NT2/D1 (cell line): ENCODE measurements at regions not wholly inside any gene's neighbourhood (a gene's known extent, or its start where the extent isn't known, plus 50 kb on each side); places are given as distances from the start of the nearest gene placed in this dataset.
A peak's percentile ranks its signal among the peaks of the same experiment; 100 is the strongest.

Experiments
- DNase-seq: peaks from one replicate; pipeline ENCODE4 v3.0.0-alpha.2; 2011; ENCODE audit warnings: low read depth, low spot score
- H3K27me3 ChIP-seq: 2 replicates; pipeline ENCODE4 v1.6.0; 2011; ENCODE audit warnings: mild to moderate bottlenecking; ENCODE audit not compliant: insufficient read length, insufficient read depth
- H3K36me3 ChIP-seq: 2 replicates; pipeline ENCODE4 v1.6.1; 2011; ENCODE audit warnings: mild to moderate bottlenecking, low read length, mixed read lengths; ENCODE audit not compliant: insufficient read depth, insufficient read length
- H3K4me1 ChIP-seq: 2 replicates; pipeline ENCODE4 v1.5.1; 2011; ENCODE audit not compliant: insufficient read depth, insufficient read length
- H3K4me3 ChIP-seq: 2 replicates; pipeline ENCODE4 v1.5.1; 2011; ENCODE audit warnings: low read depth; ENCODE audit not compliant: insufficient read length
- H3K9ac ChIP-seq: 2 replicates; pipeline ENCODE4 v1.6.0; 2011; ENCODE audit warnings: low read depth; ENCODE audit not compliant: insufficient read length
- H3K9me3 ChIP-seq: 2 replicates; pipeline ENCODE4 v1.5.1; 2011; ENCODE audit warnings: mild to moderate bottlenecking, low read length; ENCODE audit not compliant: insufficient read depth
- SUZ12 ChIP-seq: IDR thresholded peaks from 2 replicates; pipeline ENCODE4 v1.6.1; 2011; ENCODE audit not compliant: insufficient read length, insufficient read depth; ENCODE audit errors: extremely low read depth
- YY1 ChIP-seq: IDR thresholded peaks from 2 replicates; pipeline ENCODE4 v1.6.1; 2011; ENCODE audit not compliant: insufficient read length, insufficient read depth
- ZNF274 ChIP-seq: IDR thresholded peaks from 2 replicates; pipeline ENCODE4 v1.6.1; 2011; ENCODE audit warnings: mild to moderate bottlenecking, low read depth, low read length

DNA sequence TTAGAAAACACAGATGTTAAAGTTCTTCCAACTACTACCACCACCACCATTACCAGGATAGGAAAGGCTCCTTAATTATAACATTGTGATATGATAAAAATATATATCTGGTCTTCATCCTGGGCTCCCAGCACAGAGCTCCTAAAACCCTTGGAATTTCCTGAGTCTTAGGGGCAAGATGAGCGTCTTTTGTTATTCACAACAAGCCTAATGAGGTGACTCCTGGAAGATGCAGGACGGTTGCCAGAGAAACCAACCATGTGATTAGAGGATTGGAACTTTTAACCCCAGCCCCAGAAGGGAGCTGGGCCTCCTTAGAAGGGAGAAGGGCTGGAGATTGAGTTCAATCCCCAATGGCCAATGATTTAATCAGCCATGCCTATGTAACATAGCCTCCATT lies 148.0 kb upstream of the ADRA1B start:
- Histone ChIP-seq H3K4me3 (no peak overlapping the region), H3K9me3 (no peaks in the 10 kb centered on the region), H3K9ac (no peak overlapping the region), H3K27me3 (peaks cover 8% of the 10 kb centered on the region), H3K36me3 (no peaks in the 10 kb centered on the region), H3K4me1 (no peaks in the 10 kb centered on the region)
- TF ChIP-seq YY1, result no peak
- no peak for TF ChIP-seq SUZ12
- no peak for TF ChIP-seq ZNF274
- peak; percentile 83 for DNase-seq

DNA sequence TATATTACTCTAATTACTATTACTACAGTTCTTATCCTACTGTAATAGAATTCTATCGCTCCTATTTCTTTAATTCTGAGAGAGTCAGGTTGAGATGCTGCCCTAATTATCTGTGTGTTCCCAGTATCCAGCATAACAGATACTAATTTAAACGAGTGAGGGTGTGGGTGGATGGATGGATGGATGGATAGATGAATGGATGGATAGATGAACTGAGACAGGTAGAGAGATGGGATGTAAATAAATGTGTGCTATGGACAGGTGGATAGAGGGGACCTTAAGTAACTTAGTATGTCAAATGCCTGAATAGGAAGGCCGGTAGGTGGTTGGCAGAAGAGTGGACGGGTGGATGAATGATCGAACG lies 143.6 kb upstream of the ADRA1B start:
- H3K9ac ChIP-seq, result peak overlapping the region; percentile 50
- no peaks in the 10 kb centered on the region for H3K9me3 ChIP-seq
- no peak for TF ChIP-seq ZNF274
- no peak for TF ChIP-seq YY1
- H3K4me1 ChIP-seq, result peaks cover 4% of the 10 kb centered on the region
- H3K4me3 ChIP-seq, result no peak overlapping the region
- H3K36me3 ChIP-seq, result no peaks in the 10 kb centered on the region
- peaks cover 16% of the 10 kb centered on the region for H3K27me3 ChIP-seq
- DNase-seq, result no peak

DNA sequence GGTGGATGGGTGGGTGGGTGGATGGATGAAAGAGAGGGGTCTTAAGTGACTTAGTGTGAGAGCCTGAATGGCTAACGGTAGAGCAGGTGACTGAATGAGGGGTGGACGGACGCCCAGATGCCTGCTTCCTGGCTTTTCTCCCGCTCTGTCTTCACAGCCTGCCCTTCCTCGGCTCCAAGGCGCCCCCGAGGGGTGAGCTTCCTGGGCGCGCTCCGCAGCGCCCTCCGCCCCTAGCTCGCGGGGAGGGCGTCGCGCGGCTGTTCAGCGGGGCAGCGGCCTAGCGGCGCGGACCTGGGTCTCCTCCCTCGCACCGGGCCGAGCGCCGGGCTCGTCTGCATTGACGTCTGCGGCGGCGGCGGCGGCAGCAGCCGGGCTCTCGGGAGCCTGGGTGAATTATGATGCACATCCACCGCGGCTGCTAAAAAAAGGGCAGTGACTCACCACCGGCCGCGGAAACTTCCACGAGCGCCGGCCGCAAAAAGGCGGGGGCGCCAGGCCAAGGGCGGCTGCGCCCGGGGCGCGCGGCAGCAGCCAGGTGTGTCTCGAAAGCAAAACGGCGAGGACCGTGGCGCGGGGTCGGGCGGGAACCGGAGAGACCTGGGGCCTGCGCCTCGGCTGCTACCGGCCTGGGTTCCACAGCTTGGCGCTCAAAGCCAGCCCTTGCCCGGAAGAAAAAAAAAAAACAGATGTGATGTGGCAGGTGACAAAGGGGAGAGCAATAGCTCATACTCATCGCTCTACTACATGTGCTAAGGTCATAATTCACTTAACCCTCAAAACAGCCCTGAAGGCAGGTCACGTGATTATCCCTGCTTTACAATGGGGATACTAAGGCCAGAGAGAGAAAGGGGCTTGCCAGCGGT lies 143.0 kb upstream of the ADRA1B start:
- Histone ChIP-seq H3K27me3 (peaks cover 16% of the 10 kb centered on the region), H3K4me3 (peak overlapping the region; percentile 34), H3K9ac (peak overlapping the region; percentile 50), H3K9me3 (peaks cover 2% of the 10 kb centered on the region; the same call in 1 of the 2 replicates), H3K4me1 (peaks cover 4% of the 10 kb centered on the region), H3K36me3 (no peaks in the 10 kb centered on the region)
- no peak for TF ChIP-seq YY1
- no peak for TF ChIP-seq SUZ12
- no peak for TF ChIP-seq ZNF274
- no peak for DNase-seq

DNA sequence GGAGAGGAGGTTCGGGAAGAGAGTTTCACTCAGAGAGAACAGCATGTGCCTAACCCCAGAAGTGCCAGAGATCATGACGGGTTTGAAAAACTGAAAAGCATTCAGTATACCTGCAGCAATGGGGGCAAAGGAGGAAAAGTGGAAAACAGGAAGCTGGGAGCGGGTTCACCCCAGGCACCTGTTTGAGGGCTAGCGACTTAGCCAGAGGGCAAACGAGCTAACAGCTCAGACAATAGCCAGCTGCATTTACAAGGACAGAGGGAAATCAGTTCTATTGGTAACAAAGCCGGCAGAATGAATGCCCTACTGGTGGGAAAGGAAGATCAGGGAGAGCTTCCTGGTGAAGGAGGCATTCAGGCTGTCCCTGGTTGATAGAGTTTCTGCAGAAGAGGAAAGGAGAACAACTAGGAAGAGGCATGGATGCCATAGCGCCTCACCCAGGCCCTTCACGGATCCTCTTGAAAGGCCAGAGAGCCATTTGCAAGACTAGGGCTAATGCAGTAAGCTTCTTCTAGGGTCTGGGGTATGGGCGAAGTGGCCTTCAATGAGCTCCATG lies 141.7 kb upstream of the ADRA1B start:
- DNase-seq, result peak; percentile 52
- Histone ChIP-seq H3K4me3 (no peak overlapping the region), H3K4me1 (peaks cover 4% of the 10 kb centered on the region), H3K27me3 (peaks cover 16% of the 10 kb centered on the region), H3K9me3 (peaks cover 3% of the 10 kb centered on the region; the same call in 1 of the 2 replicates), H3K9ac (no peak overlapping the region), H3K36me3 (no peaks in the 10 kb centered on the region)
- no peak for TF ChIP-seq ZNF274
- TF ChIP-seq YY1, result no peak
- TF ChIP-seq SUZ12, result no peak

DNA sequence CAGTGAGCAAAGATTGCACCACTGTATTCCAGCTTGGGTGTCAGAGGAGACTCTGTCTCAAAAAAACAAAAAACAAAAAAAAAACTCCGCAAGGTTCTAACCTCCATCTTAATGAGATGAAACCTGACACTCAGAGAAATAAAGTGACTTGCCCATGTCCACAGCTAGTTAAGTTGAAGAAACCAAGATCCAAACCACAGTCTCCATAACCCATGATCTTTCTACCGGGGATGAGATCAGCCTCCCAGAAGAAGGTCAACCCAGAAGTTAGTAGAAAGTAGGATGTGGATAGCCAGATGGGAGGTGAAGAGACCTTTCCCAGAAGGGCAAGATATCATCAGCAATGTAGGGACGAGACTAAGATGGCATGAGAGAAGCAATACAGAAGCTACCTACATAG lies 140.4 kb upstream of the ADRA1B start:
- peaks cover 3% of the 10 kb centered on the region; the same call in 1 of the 2 replicates for H3K9me3 ChIP-seq
- H3K4me1 ChIP-seq, result peaks cover 4% of the 10 kb centered on the region
- no peak for TF ChIP-seq SUZ12
- TF ChIP-seq YY1, result no peak
- no peak for TF ChIP-seq ZNF274
- H3K27me3 ChIP-seq, result peaks cover 16% of the 10 kb centered on the region
- no peaks in the 10 kb centered on the region for H3K36me3 ChIP-seq
- no peak overlapping the region for H3K9ac ChIP-seq
- H3K4me3 ChIP-seq, result no peak overlapping the region
- DNase-seq, result no peak

DNA sequence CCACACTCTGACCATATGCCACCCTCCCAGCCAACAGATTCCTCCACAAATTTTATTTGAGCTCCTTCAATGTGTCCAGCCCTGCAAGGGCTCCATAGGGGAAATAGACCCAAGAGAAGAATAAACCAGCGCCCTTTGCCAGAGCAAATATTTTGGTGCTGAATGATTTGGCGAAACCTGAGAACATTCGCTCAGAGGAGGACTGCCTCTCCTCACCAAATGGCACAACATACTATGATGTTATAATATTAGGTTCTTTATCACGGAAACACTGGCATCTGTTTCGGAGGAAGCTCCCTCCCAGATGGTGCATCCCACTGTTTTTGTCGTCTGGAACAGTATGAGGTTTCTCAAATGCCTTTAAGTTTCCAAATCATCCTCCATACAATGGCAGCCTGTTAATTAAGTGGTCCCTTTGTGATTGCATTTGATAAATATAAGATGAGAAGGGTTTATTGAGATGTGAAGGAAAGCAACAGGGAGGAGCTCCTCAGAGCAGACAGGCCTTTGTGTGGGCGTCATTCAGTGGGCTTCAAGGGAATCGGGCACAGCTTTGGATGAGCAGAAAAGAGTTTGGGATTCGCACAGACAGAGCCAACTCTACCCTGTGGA lies 139.1 kb upstream of the ADRA1B start:
- Histone ChIP-seq H3K9ac (no peak overlapping the region), H3K4me3 (no peak overlapping the region), H3K36me3 (no peaks in the 10 kb centered on the region), H3K9me3 (peaks cover 3% of the 10 kb centered on the region; the same call in 1 of the 2 replicates), H3K4me1 (peaks cover 4% of the 10 kb centered on the region), H3K27me3 (peaks cover 16% of the 10 kb centered on the region)
- no peak for DNase-seq
- TF ChIP-seq ZNF274, result no peak
- TF ChIP-seq YY1, result no peak
- TF ChIP-seq SUZ12, result no peak

DNA sequence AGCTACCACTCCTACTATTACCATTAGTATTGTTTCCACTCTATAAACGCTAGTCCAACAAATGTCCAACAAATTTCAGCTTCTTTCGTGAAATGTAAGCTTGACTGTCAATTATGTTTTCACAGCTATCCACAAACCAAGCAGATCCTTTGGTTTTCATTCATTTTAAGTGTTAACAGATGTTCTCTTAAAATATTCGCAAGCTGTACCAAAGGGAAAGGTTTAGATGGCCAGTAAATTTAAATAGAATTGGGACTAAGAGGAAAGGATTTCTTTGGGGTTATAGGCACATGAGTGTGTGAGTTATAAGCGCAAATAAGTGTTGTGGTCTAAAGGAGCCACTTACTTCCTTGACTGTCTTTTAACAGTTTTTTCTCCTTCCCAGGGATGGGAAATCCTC lies 136.8 kb upstream of the ADRA1B start:
- Histone ChIP-seq H3K4me3 (no peak overlapping the region), H3K9ac (no peak overlapping the region), H3K36me3 (no peaks in the 10 kb centered on the region), H3K4me1 (peaks cover 4% of the 10 kb centered on the region), H3K9me3 (peaks cover 3% of the 10 kb centered on the region; the same call in 1 of the 2 replicates), H3K27me3 (no peaks in the 10 kb centered on the region)
- DNase-seq, result no peak
- TF ChIP-seq SUZ12 (no peak), ZNF274 (no peak), YY1 (no peak)
